Uterus (tissue), 2 donors: ENCODE measurements at regions not wholly inside any gene's neighbourhood (a gene's known extent, or its start where the extent isn't known, plus 50 kb on each side); places are given as distances from the start of the nearest gene placed in this dataset.

ENCODE experiments used
- CTCF ChIP-seq, 4 experiments: fragments of 200-600 bp in 2 of 4; fragments of 450-650 bp in 2 of 4; sonication (generic) in 2 of 4; IDR thresholded peaks; one replicate each; pipeline ENCODE4 v1.5.1; 2016 to 2019; ENCODE audit warnings: antibody characterized with exemption in 4 of 4, mild to moderate bottlenecking in 2 of 4, moderate library complexity in 1 of 4
- POLR2A ChIP-seq, 2 donors: fragments of 450-650 bp; IDR thresholded peaks; one replicate each; pipeline ENCODE4 v1.6.1; 2016; ENCODE audit warnings: antibody characterized with exemption in 2 of 2, mild to moderate bottlenecking in 1 of 2, moderate library complexity in 1 of 2

GRCh38 chr1:173414539-173415226 lies 62.5 kb upstream of the PRDX6 start:
- TF ChIP-seq CTCF (IDR thresholded peaks at IDR 0.05) (no peak), POLR2A (IDR thresholded peaks at IDR 0.05) (no peak)
